Kidney (tissue), 13 donors: ENCODE measurements at regions not wholly inside any gene's neighbourhood (a gene's known extent, or its start where the extent isn't known, plus 50 kb on each side); places are given as distances from the start of the nearest gene placed in this dataset.

ENCODE experiments used
- DNase-seq, 5 donors: peaks; one replicate each; pipeline ENCODE4 v3.0.0-alpha.2; 2013 to 2020
- FAIRE-seq: peaks from 2 replicates; lab custom pipeline; 2012; peaks lifted over from hg19 to GRCh38; lab: Jason Lieb, UNC
- H3K27ac ChIP-seq, 2 donors: one replicate each; pipeline ENCODE4 v1.7.0; 2013; ENCODE audit warnings: low read depth in 2 of 2, low read length in 2 of 2, inconsistent platforms in 1 of 2
- H3K27me3 ChIP-seq: one replicate; pipeline ENCODE4 v1.7.1; 2013; ENCODE audit warnings: low read length, inconsistent platforms; ENCODE audit not compliant: control insufficient read depth, insufficient read depth
- H3K36me3 ChIP-seq, 3 donors: one replicate each; pipeline versions ENCODE4 v1.7.0 to v1.7.1; 2013; ENCODE audit warnings: low read length in 3 of 3, control low read depth in 1 of 3, inconsistent platforms in 1 of 3; ENCODE audit not compliant: insufficient read depth in 3 of 3, control insufficient read depth in 2 of 3
- H3K4me1 ChIP-seq, 3 donors: one replicate each; pipeline versions ENCODE4 v1.7.0 to v1.7.1; 2013; ENCODE audit warnings: low read length in 3 of 3, inconsistent platforms in 1 of 3, low read depth in 1 of 3; ENCODE audit not compliant: control insufficient read depth in 2 of 3, insufficient read depth in 2 of 3
- H3K4me3 ChIP-seq, 3 donors: one replicate each; pipeline versions ENCODE4 v1.7.0 to v1.8.1; 2013; ENCODE audit warnings: low read length in 3 of 3, control low read depth in 1 of 3, inconsistent platforms in 1 of 3
- H3K9ac ChIP-seq, 3 donors: one replicate each; pipeline versions ENCODE4 v1.7.0 to v1.7.1; 2013; ENCODE audit warnings: low read length in 3 of 3, control low read depth in 1 of 3, inconsistent platforms in 1 of 3
- H3K9me3 ChIP-seq, 3 donors: one replicate each; pipeline versions ENCODE4 v1.7.0 to v1.7.1; 2013; ENCODE audit warnings: low read length in 3 of 3, control low read depth in 1 of 3, inconsistent platforms in 1 of 3; ENCODE audit not compliant: control insufficient read depth in 2 of 3, insufficient read depth in 1 of 3
- intact Hi-C: fragments of 100-400 bp; cut with DNase I; formaldehyde crosslinking; loops from one replicate; pipeline ENCODE4 v1.11.1; 2022
- TF ChIP-seq, protein P1 (sequence below): IDR thresholded peaks from 3 replicates; pipeline ENCODE4 v1.5.1; 2012; ENCODE audit warnings: mild to moderate bottlenecking, moderate library complexity, borderline replicate concordance; ENCODE audit not compliant: insufficient read depth; ENCODE audit errors: extremely low read depth
- donor health status: control.
- donor health status: control.
- donor health status: control.
- donor health status: control.
- donor health status: control.
- donor health status: DM: yes; HTN: yes; CAD: no.
- donor health status: Normal renal cell carcinoma (clear cell type).

DNA sequence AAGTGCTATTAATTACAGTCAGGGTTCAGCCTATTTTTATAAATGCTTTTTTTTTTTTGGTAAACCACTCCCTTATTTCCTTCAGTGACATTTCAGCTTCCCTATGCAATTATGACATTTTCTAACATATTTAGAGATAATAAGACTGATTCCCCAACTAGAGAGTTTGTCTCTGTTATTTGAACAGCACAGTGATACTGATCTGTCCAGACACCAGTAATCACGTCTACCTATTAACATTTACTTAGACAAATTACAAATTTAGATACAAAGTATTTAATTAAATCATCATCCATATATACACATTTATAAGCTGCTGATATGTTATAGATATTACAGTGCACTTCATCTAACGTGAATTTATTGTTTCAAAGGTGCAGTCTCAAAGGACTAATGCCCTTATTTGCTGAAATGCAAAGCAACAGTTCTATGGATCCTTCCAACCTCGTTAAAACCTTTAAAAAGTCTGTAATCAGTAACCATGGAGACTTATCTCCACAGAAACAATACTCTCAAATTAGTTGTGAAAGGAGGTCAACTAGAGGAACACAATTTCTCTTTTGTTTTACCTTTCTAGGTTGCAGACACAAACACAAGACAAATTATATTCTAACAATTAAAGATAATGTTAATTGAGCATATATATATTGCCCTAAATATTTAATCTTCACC is 1531.1 kb downstream of the SI start:
- H3K9me3 ChIP-seq = no peaks in the 10 kb centered on the region
- no peak overlapping the region for H3K4me3 ChIP-seq
- H3K27ac ChIP-seq = no peak overlapping the region
- TF ChIP-seq, protein P1, sequence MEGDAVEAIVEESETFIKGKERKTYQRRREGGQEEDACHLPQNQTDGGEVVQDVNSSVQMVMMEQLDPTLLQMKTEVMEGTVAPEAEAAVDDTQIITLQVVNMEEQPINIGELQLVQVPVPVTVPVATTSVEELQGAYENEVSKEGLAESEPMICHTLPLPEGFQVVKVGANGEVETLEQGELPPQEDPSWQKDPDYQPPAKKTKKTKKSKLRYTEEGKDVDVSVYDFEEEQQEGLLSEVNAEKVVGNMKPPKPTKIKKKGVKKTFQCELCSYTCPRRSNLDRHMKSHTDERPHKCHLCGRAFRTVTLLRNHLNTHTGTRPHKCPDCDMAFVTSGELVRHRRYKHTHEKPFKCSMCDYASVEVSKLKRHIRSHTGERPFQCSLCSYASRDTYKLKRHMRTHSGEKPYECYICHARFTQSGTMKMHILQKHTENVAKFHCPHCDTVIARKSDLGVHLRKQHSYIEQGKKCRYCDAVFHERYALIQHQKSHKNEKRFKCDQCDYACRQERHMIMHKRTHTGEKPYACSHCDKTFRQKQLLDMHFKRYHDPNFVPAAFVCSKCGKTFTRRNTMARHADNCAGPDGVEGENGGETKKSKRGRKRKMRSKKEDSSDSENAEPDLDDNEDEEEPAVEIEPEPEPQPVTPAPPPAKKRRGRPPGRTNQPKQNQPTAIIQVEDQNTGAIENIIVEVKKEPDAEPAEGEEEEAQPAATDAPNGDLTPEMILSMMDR = no peak
- H3K27me3 ChIP-seq = no peaks in the 10 kb centered on the region
- H3K4me1 ChIP-seq = no peaks in the 10 kb centered on the region
- FAIRE-seq (no peak), DNase-seq (no peak)
- intact Hi-C loops = no loop called here
- H3K9ac ChIP-seq = no peak overlapping the region
- H3K36me3 ChIP-seq = no peaks in the 10 kb centered on the region

DNA sequence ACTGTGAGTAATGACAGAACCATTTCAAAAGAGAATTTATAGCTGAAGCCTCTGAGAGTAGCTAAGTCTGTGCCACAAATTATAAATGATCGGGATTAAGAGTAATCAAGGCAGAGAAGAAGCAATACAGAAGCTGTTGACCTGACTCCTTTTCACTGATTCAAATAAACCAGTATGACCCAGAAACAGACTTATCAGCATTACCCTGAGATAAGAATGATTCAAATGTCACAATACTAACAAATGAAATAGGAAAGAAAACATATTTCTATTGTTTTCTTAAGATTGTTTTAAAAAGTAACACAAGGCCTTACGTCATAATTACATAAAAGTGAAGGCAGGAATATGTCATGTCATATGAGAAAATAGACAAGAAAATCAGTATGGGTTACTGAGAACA is 1534.6 kb downstream of the SI start:
- H3K36me3 ChIP-seq = no peaks in the 10 kb centered on the region
- H3K9ac ChIP-seq = no peak overlapping the region
- H3K9me3 ChIP-seq = no peaks in the 10 kb centered on the region
- H3K4me1 ChIP-seq = no peaks in the 10 kb centered on the region
- no peaks in the 10 kb centered on the region for H3K27me3 ChIP-seq
- no peak overlapping the region for H3K4me3 ChIP-seq
- TF ChIP-seq, protein P1 = no peak
- intact Hi-C loops = no loop called here
- H3K27ac ChIP-seq = no peak overlapping the region
- DNase-seq = no peak
- FAIRE-seq = no peak

DNA sequence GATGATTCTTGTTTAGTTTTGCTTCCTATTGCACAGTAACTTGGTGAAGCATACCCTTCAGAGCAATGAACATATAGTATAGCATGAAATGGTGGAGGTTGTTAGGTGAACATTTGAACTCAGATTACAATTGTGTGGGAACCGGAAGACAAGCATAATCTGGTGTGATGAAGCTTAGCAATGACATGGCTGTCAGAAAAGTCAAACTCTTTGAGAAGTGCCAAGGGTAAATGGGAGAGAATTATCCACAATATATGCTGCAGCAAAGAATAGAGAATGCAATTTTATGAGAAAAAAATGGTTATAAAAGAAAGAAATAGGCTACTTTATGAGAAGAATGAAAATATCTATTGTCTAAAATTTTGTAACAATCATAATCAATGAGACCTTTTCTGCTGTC is 1536.7 kb downstream of the SI start:
- DNase-seq (no peak), FAIRE-seq (no peak)
- TF ChIP-seq, protein P1 = no peak
- H3K9ac ChIP-seq = no peak overlapping the region
- no peaks in the 10 kb centered on the region for H3K9me3 ChIP-seq
- no peak overlapping the region for H3K27ac ChIP-seq
- no peaks in the 10 kb centered on the region for H3K4me1 ChIP-seq
- H3K36me3 ChIP-seq = no peaks in the 10 kb centered on the region
- H3K4me3 ChIP-seq = no peak overlapping the region
- intact Hi-C loops = no loop called here
- H3K27me3 ChIP-seq = no peaks in the 10 kb centered on the region

DNA sequence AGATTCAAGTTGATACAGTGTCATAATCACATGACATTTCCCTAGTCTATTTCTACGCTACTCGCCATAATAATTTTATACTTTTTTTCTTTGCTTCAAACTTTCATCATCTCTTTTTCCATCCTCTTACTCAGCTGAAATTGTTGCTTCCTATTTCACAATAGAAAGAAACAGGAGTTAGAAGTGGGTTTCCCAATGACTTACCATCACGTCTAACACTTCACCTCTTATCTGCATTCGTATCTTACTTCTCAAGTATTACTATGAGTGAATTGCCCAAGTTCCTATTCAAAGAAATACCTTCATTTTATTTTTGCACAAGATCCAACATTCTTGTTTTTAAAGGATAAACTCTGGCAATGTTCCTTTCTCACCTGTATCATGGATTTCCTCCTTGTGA is 1539.9 kb downstream of the SI start:
- Histone ChIP-seq H3K9ac (no peak overlapping the region), H3K36me3 (no peaks in the 10 kb centered on the region), H3K9me3 (no peaks in the 10 kb centered on the region), H3K27me3 (no peaks in the 10 kb centered on the region), H3K27ac (no peak overlapping the region), H3K4me3 (no peak overlapping the region), H3K4me1 (no peaks in the 10 kb centered on the region)
- DNase-seq = no peak
- no peak for FAIRE-seq
- TF ChIP-seq, protein P1 = no peak
- intact Hi-C loops = no loop called here
